ENCODE measurements at regions not wholly inside any gene's neighbourhood (a gene's known extent, or its start where the extent isn't known, plus 50 kb on each side); places are given as distances from the start of the nearest gene placed in this dataset.

- Mint-ChIP-seq H3K27ac (no peak overlapping the region), H3K27me3 (ENCODE audit: low read depth) (peaks cover 15% of the 10 kb centered on the region), H3K4me3 (no peak overlapping the region), H3K4me1 (peaks cover 37% of the 10 kb centered on the region), H3K9me3 (no peaks in the 10 kb centered on the region), H3K36me3 (ENCODE audit: low read depth) (no peaks in the 10 kb centered on the region)
- TF ChIP-seq CTCF (IDR thresholded peaks at IDR 0.05; ENCODE audit: unreplicated experiment in 3 of 3), result no peak
These were observed 357.5 kb upstream of the SFSWAP start for GRCh38 chr12:131353376-131353775.

- H3K27ac Mint-ChIP-seq, result no peak overlapping the region
- no peaks in the 10 kb centered on the region for H3K9me3 Mint-ChIP-seq
- H3K4me3 Mint-ChIP-seq, result no peak overlapping the region
- TF ChIP-seq CTCF (IDR thresholded peaks at IDR 0.05; ENCODE audit: unreplicated experiment in 3 of 3), result no peak
- H3K27me3 Mint-ChIP-seq (ENCODE audit: low read depth), result peaks cover 18% of the 10 kb centered on the region
- peaks cover 33% of the 10 kb centered on the region for H3K4me1 Mint-ChIP-seq
- H3K36me3 Mint-ChIP-seq (ENCODE audit: low read depth), result no peaks in the 10 kb centered on the region
These were observed 357.1 kb upstream of the SFSWAP start for GRCh38 chr12:131353826-131354225.

- Mint-ChIP-seq H3K4me3 (no peak overlapping the region), H3K27ac (no peak overlapping the region), H3K4me1 (peaks cover 21% of the 10 kb centered on the region), H3K9me3 (no peaks in the 10 kb centered on the region), H3K27me3 (ENCODE audit: low read depth) (peaks cover 18% of the 10 kb centered on the region), H3K36me3 (ENCODE audit: low read depth) (no peaks in the 10 kb centered on the region)
- TF ChIP-seq CTCF (IDR thresholded peaks at IDR 0.05; ENCODE audit: unreplicated experiment in 3 of 3), result no peak
These were observed 355.3 kb upstream of the SFSWAP start for GRCh38 chr12:131355361-131356245.

- peaks cover 18% of the 10 kb centered on the region for H3K27me3 Mint-ChIP-seq (ENCODE audit: low read depth)
- TF ChIP-seq CTCF (IDR thresholded peaks at IDR 0.05; ENCODE audit: unreplicated experiment in 3 of 3), result no peak
- H3K4me3 Mint-ChIP-seq, result no peak overlapping the region
- no peaks in the 10 kb centered on the region for H3K9me3 Mint-ChIP-seq
- peak overlapping the region in 2 of 3 experiments; percentile 23 to 41 for H3K27ac Mint-ChIP-seq
- H3K4me1 Mint-ChIP-seq, result peaks cover 21% of the 10 kb centered on the region
- no peaks in the 10 kb centered on the region for H3K36me3 Mint-ChIP-seq (ENCODE audit: low read depth)
These were observed 354.3 kb upstream of the SFSWAP start for GRCh38 chr12:131356485-131357184.

- H3K27ac Mint-ChIP-seq, result peak overlapping the region in 2 of 3 experiments; percentile 23 to 41
- no peak for TF ChIP-seq CTCF (IDR thresholded peaks at IDR 0.05; ENCODE audit: unreplicated experiment in 3 of 3)
- H3K4me1 Mint-ChIP-seq, result peaks cover 21% of the 10 kb centered on the region
- no peaks in the 10 kb centered on the region for H3K9me3 Mint-ChIP-seq
- peaks cover 24% of the 10 kb centered on the region for H3K27me3 Mint-ChIP-seq (ENCODE audit: low read depth)
- no peak overlapping the region for H3K4me3 Mint-ChIP-seq
- H3K36me3 Mint-ChIP-seq (ENCODE audit: low read depth), result no peaks in the 10 kb centered on the region
These were observed 353.6 kb upstream of the SFSWAP start for GRCh38 chr12:131357185-131357747.
